Ishikawa (cell line): ENCODE measurements at regions not wholly inside any gene's neighbourhood (a gene's known extent, or its start where the extent isn't known, plus 50 kb on each side); places are given as distances from the start of the nearest gene placed in this dataset.

Experiments
- CEBPB ChIP-seq: IDR thresholded peaks from 2 replicates; pipeline ENCODE4 v1.6.1; 2012
- CREB1 ChIP-seq: IDR thresholded peaks from 2 replicates; pipeline ENCODE4 v1.6.1; 2012; ENCODE audit warnings: low read depth
- EGR1 ChIP-seq: IDR thresholded peaks from 2 replicates; pipeline ENCODE4 v1.6.1; 2012
- EP300 ChIP-seq: IDR thresholded peaks from 2 replicates; pipeline ENCODE4 v1.6.1; 2012; ENCODE audit warnings: borderline replicate concordance
- FOXM1 ChIP-seq: IDR thresholded peaks from 2 replicates; pipeline ENCODE4 v1.6.1; 2012; ENCODE audit warnings: low read depth, borderline replicate concordance
- NFIC ChIP-seq: IDR thresholded peaks from 2 replicates; pipeline ENCODE4 v1.6.1; 2012
- RAD21 ChIP-seq: IDR thresholded peaks from 2 replicates; pipeline ENCODE4 v1.6.1; 2012; ENCODE audit warnings: low read depth
- TAF1 ChIP-seq: IDR thresholded peaks from 2 replicates; pipeline ENCODE4 v1.6.1; 2012; ENCODE audit warnings: low read depth, mild to moderate bottlenecking
- TCF12 ChIP-seq: IDR thresholded peaks from 2 replicates; pipeline ENCODE4 v1.6.1; 2012; ENCODE audit warnings: low read depth
- TEAD4 ChIP-seq: IDR thresholded peaks from 2 replicates; pipeline ENCODE4 v1.6.1; 2012
- YY1 ChIP-seq: IDR thresholded peaks from 2 replicates; pipeline ENCODE4 v1.6.1; 2012; ENCODE audit warnings: low read depth
- ZBTB7A ChIP-seq: IDR thresholded peaks from 2 replicates; pipeline ENCODE4 v1.6.1; 2012; ENCODE audit warnings: low read depth
- TF ChIP-seq, protein P1 (sequence below): IDR thresholded peaks from 2 replicates; pipeline ENCODE4 v1.6.1; 2012
- TF ChIP-seq, protein P2 (sequence below): IDR thresholded peaks from 2 replicates; pipeline ENCODE4 v1.6.1; 2012
- TF ChIP-seq, protein P3 (sequence below): IDR thresholded peaks from 2 replicates; pipeline ENCODE4 v1.6.1; 2012; ENCODE audit warnings: low read depth, mild to moderate bottlenecking

DNA sequence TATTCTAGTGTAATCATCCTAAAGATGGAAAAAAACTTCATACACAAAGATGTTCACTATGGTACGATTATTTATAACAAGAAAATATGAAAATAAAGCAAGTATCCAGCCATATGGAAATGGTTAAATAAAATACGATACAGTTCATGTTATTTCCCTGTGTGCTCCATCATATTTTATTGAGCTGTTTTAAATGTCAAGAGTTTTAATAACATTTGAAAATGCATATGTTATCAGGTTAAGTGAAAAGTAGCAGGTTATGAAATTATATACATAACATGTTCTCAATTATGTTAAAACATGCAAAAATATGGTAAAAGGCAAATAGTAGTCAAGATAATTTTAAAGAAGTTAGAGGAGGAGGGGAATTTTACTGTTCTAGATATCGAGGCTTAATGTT lies 192.0 kb downstream of the HNRNPD start:
- TF ChIP-seq NFIC (no peak), RAD21 (no peak), FOXM1 (no peak), CREB1 (no peak), TAF1 (no peak)

DNA sequence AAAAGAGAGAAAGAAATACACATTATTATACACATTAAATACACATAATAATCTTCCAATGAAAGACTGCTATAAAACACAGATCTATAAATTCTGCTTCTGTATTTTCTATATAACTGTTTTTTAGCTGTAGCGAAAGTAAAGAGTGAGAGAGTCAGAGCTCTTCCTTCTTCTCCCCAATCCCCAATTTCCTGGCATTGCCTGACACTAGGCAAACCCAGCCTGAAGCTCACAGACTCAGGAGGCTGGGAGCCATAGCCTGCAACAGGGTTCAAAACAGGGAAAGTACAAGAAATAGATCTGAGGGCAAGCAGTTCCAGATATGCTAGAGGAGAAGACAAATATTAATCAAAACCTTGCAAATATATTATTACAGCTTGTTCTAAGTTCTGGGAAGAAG lies 201.6 kb downstream of the HNRNPD start:
- TF ChIP-seq YY1 (no peak), NFIC (no peak), TAF1 (no peak), EGR1 (no peak), ZBTB7A (no peak), FOXM1 (no peak)
- TF ChIP-seq, protein P1, sequence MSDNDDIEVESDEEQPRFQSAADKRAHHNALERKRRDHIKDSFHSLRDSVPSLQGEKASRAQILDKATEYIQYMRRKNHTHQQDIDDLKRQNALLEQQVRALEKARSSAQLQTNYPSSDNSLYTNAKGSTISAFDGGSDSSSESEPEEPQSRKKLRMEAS, result no peak

DNA sequence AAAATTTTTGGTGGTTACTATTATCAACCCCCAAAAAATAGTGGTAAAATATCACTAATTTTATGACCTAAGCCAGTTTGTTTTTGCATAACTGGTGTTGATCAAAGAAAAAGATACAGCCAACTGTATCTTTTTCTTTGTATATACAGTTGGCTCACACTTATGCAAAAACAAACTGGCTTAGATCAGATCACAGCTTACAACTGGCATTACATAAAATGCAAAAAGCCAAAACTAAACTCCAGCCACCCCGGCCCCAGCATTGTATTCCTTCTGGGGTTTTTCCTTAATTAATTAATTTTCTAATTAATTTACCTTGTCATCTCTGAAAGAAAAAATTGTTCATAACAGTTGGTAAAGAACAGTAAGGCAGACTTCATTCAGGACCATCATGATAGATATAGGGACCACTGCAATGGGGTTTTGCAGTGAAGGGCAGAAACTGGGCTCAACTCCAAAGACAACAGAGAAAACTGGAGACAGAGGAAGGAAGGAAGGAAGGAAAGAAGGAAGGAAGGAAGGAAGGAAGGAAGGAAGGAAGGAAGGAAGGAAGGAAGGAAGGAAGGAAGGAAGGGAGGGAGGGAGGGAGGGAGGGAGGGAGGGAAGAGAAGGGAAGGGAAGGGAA lies 202.1 kb downstream of the HNRNPD start:
- TF ChIP-seq NFIC (no peak), CEBPB (no peak), CREB1 (no peak), TEAD4 (no peak), TAF1 (no peak), EP300 (no peak), FOXM1 (no peak), ZBTB7A (no peak), EGR1 (no peak), TCF12 (no peak), YY1 (no peak), RAD21 (no peak)
- TF ChIP-seq, protein P1, result no peak
- TF ChIP-seq, protein P2, sequence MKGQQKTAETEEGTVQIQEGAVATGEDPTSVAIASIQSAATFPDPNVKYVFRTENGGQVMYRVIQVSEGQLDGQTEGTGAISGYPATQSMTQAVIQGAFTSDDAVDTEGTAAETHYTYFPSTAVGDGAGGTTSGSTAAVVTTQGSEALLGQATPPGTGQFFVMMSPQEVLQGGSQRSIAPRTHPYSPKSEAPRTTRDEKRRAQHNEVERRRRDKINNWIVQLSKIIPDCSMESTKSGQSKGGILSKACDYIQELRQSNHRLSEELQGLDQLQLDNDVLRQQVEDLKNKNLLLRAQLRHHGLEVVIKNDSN, result no peak
- TF ChIP-seq, protein P3, sequence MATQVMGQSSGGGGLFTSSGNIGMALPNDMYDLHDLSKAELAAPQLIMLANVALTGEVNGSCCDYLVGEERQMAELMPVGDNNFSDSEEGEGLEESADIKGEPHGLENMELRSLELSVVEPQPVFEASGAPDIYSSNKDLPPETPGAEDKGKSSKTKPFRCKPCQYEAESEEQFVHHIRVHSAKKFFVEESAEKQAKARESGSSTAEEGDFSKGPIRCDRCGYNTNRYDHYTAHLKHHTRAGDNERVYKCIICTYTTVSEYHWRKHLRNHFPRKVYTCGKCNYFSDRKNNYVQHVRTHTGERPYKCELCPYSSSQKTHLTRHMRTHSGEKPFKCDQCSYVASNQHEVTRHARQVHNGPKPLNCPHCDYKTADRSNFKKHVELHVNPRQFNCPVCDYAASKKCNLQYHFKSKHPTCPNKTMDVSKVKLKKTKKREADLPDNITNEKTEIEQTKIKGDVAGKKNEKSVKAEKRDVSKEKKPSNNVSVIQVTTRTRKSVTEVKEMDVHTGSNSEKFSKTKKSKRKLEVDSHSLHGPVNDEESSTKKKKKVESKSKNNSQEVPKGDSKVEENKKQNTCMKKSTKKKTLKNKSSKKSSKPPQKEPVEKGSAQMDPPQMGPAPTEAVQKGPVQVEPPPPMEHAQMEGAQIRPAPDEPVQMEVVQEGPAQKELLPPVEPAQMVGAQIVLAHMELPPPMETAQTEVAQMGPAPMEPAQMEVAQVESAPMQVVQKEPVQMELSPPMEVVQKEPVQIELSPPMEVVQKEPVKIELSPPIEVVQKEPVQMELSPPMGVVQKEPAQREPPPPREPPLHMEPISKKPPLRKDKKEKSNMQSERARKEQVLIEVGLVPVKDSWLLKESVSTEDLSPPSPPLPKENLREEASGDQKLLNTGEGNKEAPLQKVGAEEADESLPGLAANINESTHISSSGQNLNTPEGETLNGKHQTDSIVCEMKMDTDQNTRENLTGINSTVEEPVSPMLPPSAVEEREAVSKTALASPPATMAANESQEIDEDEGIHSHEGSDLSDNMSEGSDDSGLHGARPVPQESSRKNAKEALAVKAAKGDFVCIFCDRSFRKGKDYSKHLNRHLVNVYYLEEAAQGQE, result no peak

DNA sequence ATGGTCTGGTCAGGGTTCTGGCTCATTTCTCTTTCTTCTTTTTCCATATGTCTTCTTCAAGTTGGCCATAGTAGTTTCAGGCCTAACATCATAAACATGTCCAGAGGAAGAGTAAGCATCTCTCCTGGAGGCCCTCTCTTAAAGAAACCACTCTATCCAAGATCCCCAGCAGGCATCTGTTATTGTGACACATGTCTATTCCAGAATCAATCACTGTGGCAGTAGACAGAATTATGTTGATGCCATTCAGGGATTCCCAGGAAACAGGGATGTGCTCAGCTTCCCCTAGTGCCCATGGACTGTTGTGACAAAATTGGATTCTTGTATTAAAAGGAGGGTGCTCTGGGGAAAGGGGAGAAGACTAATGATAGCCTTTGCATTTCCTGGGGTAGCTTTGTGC lies 224.0 kb downstream of the HNRNPD start:
- TF ChIP-seq TCF12 (no peak), CEBPB (no peak), EP300 (no peak), TAF1 (no peak)

DNA sequence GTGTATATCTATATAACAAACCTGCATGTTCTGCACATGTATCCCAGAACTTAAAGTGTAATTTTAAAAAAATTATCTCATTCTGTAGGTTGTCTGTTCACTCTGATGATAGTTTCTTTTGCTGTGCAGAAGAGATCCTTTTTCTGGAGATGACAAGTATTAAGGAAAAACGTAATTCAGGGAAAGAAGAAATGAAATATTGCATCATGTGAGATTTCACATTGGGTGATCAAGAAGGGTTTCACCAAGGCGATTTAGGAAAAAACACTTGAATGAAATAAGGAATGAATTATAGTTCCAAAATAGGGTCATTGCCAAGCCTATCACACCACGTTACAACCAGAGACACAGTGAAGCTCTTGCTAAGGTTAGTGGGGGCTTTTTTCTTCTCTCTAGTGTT lies 227.9 kb downstream of the HNRNPD start:
- no peak for TF ChIP-seq FOXM1
- no peak for TF ChIP-seq YY1
- TF ChIP-seq, protein P3, result no peak
- no peak for TF ChIP-seq TEAD4
- TF ChIP-seq, protein P2, result no peak
- no peak for TF ChIP-seq TCF12
- TF ChIP-seq CREB1, result no peak
- TF ChIP-seq TAF1, result no peak
- TF ChIP-seq, protein P1, result no peak
- TF ChIP-seq ZBTB7A, result no peak
- TF ChIP-seq CEBPB, result no peak
- TF ChIP-seq EGR1, result no peak
- TF ChIP-seq NFIC, result no peak
- TF ChIP-seq RAD21, result no peak
- no peak for TF ChIP-seq EP300

DNA sequence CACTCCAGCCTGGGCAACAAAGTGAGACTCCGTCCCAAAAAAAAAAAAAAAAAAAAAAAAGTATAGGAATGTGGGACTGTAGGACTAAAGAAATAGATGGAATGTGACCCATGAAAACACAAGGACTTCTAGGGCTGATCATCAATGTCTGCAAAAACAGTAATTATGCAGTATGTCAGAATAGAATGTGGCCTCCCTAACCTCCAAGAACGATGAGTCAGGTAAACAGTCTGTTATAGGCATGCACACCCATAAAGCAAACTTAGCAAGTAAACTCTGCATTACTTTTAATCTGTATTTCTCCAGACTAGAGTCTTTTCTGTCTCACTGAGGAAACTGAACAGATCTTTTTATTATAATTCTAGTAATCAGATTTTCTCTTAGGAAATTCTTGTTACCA lies 233.4 kb downstream of the HNRNPD start:
- no peak for TF ChIP-seq FOXM1
- TF ChIP-seq TCF12, result no peak
- no peak for TF ChIP-seq TAF1
- no peak for TF ChIP-seq NFIC
- TF ChIP-seq, protein P2, result no peak
- no peak for TF ChIP-seq CEBPB
- TF ChIP-seq ZBTB7A, result no peak
- TF ChIP-seq YY1, result no peak
